ENCODE measurements at regions not wholly inside any gene's neighbourhood (a gene's known extent, or its start where the extent isn't known, plus 50 kb on each side); places are given as distances from the start of the nearest gene placed in this dataset.
"Not testable (repeated sequence)": the region's sequence is repeated elsewhere in the genome, so short reads cannot be mapped to it uniquely, and the experiment has no call there.

- DNase-seq (ENCODE audit: low read depth in 2 of 2), result no peak
These were observed 365.2 kb downstream of the PAX1 start for GRCh38 chr20:22070610-22071058.

GRCh38 chr20:22063753-22064152 is 358.3 kb downstream of the PAX1 start:
- DNase-seq (ENCODE audit: low read depth in 2 of 2), result no peak

GRCh38 chr20:22062874-22063273 is 357.4 kb downstream of the PAX1 start:
- no peak for DNase-seq (ENCODE audit: low read depth in 2 of 2)

GRCh38 chr20:22060610-22061009 is 355.1 kb downstream of the PAX1 start:
- DNase-seq (ENCODE audit: low read depth in 2 of 2), result no peak

- DNase-seq (ENCODE audit: low read depth in 2 of 2), result no peak
These were observed 353.3 kb downstream of the PAX1 start for GRCh38 chr20:22058746-22059145.

DNA sequence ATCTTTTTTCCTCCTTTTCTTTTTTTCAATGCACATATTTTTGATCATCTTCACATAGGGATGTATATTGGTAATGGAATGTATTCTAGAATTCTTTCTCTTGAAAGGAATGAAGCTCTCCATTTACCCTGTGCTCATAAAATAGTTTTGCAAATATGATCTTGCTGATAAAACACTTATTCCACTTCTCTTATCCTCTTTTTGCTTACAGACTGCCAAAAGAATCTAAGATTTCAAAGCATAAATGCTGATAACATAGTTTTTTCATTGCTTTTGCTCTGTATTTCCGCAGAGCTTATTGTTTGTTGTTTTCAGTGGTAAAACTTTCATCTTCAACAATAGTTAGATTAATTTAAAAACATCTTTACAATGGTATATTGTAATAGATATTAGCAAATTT is 350.5 kb downstream of the PAX1 start:
- DNase-seq (ENCODE audit: low read depth in 2 of 2), result no peak

- no peak for DNase-seq (ENCODE audit: low read depth in 2 of 2)
These were observed 346.7 kb downstream of the PAX1 start for GRCh38 chr20:22052025-22052650.

DNA sequence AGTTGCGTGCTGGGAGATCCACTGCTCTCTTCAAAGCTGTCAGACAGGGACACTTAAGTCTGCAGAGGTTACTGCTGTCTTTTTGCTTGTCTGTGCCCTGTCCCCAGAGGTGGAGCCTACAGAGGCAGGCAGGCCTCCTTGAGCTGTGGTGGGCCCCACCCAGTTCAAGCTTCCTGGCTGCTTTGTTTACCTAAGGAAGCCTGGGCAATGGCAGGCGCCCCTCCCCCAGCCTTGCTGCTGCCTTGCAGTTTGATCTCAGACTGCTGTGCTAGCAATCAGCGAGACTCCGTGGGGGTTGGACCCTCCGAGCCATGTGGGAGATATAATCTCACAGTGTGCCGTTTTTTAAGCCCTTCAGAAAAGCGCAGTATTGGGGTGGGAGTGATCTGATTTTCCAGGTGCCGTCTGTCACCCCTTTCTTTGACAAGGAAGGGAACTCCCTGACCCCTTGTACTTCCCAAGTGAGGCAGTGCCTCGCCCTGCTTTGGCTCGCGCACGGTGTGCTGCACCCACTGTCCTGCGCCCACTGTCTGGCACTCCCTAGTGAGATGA is 340.6 kb downstream of the PAX1 start:
- not testable (repeated sequence) for DNase-seq (ENCODE audit: low read depth in 2 of 2)

GRCh38 chr20:22027423-22027822 is 322.0 kb downstream of the PAX1 start:
- DNase-seq (ENCODE audit: low read depth in 2 of 2), result no peak

DNA sequence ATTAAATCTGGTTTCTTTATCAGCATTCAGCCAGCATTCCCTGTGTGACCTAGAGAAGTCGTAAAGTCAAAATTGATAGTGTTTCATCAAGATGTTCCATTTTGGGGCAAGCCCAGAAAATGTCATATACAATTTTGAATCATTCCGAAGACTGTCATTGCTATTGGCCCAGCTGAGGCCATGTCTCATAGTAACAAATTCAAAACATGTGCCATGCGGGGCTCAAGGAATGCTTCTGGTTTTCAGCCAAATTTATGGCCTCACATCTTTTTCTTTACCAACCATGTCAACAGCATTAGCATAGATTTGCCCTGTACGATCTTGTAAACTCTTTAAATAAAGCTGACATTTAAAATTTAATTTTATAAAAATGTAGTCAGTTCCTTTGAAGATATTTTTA is 314.7 kb downstream of the PAX1 start:
- DNase-seq (ENCODE audit: low read depth in 2 of 2), result no peak

DNA sequence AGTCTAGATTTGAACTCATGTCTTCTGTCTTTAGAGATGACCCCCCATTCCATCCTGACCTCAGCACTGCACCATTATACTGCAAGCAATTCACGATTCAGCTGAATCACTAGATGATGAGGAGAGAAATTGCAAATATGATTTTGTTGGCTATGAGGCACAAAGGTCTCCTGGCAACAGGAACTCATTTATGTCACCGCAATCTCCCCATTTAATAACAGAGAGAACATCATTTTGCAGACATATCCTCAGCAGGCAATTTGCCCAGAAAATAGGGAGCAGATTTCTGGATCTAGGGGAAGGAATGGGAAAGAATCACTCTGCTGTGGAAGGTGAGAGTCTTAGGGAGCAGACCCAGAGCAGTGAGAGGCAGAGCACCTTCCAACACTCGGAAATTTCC is 303.0 kb downstream of the PAX1 start:
- DNase-seq (ENCODE audit: low read depth in 2 of 2), result no peak

DNA sequence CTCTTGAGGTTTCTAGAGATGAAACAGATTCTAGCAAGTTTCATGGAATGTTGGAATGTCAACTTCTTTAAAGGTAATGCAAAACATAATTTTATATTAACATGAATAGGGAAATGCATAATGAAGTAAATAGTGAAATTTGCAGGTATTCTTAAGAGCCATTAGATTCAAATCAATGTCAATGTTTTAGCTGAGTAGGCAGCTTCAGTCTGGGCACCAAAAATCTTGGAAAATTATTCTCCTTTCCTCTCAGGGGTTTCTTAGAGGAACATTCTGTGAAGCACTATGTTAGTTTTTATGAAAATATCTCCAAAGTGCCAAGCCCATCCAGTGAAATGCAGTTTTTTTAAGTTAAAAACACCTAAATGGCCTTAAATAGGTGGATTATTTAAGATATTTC is 300.8 kb downstream of the PAX1 start:
- DNase-seq (ENCODE audit: low read depth in 2 of 2), result no peak

- no peak for DNase-seq (ENCODE audit: low read depth in 2 of 2)
These were observed 300.1 kb downstream of the PAX1 start for GRCh38 chr20:22005535-22005934.

DNA sequence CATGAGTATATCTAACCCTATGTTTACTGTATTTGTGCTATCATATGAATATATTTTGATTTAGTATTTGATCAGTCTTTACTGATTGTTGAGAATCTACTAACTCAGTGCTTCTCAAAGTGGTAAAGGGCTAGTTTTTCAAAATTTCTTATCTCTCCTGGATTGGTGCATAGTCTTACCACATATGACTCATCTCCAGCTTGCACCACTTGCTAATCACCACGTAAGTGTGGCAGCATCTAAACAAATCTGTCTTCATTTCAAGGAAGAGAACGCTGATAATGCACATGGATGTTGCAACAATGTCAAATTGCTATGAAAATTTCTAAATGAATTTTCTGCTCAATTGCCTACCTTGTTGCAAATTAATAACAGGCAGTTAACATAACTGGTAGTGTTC is 299.5 kb downstream of the PAX1 start:
- DNase-seq (ENCODE audit: low read depth in 2 of 2), result no peak

DNA sequence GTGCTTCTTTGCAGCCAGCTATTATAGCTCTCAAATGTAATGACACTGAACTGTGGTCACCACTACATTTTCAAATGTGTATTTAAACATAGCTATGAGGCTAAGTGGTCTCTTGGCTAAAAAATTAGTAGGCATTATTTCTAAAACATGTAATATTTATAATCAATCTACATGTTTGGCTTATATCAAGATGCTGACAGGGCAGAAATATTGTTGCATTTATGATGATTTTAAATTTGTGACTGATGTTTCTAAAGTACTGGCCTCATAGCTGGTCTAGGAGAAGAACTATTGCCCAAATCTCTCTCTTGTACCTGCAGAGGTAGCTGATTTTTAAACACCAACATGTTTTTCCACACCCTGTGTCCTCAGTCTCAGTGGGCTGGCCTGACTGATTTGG is 298.2 kb downstream of the PAX1 start:
- DNase-seq (ENCODE audit: low read depth in 2 of 2), result no peak

DNA sequence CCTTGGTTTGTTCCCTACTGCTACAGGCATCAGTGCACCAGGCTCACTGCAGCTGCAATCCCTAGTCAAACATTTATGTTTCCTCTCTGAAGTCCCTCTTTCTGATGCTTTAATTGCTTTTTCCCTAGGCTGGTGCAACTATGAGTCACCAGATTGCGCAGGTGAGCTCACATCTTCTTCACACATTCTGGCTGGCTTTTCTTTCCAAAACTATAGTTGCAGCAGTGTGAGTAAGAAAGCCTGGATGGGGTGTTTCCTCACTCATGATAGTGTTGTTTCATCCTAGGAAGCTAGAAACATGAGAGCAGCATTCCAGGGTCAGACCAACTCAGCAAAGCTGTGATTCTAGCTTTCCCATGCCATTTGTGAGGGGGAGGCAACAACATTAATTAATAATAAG is 296.4 kb downstream of the PAX1 start:
- DNase-seq (ENCODE audit: low read depth in 2 of 2), result no peak

GRCh38 chr20:21995461-21995860 is 290.0 kb downstream of the PAX1 start:
- no peak for DNase-seq (ENCODE audit: low read depth in 2 of 2)

DNA sequence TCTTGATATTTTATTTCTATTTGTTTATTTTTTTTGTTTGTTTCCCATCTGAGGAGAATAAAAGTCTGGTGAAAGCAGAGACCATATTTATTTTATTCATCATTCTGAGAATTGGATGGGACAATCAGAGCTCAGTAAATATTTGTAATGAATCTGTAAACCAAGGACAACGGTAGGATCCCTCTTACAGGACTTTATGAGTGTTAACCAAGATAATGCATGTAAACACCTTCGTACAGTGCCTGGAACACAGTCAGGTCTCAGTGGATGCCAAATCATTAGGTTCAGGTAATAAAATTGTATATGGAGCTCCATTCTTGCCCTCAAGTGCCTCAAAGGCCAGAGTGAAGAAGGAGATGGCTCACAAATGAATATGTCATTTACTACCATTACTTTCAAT is 288.7 kb downstream of the PAX1 start:
- DNase-seq (ENCODE audit: low read depth in 2 of 2), result no peak

DNA sequence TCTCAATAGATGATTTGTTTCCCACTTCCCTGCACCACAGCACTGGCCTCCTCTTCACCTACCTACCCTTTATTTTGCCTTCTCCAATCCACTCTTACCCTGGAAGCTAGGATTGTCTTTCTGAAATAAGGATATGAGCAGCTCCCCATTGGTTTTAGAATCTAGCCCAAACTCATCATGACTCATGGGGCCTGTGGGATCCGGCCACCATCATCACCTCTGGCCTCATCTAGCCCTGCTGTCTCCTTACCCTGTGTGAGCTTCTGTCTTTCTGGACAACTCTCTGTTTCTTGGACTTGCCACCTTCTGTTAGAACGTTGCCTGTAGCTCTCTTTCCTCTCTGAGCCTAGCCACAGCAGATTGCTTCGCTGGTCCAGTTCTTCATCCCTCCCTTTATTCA is 277.1 kb downstream of the PAX1 start:
- DNase-seq (ENCODE audit: low read depth in 2 of 2), result no peak

- DNase-seq (ENCODE audit: low read depth in 2 of 2), result no peak
These were observed 276.3 kb downstream of the PAX1 start for GRCh38 chr20:21981597-21982344.

DNA sequence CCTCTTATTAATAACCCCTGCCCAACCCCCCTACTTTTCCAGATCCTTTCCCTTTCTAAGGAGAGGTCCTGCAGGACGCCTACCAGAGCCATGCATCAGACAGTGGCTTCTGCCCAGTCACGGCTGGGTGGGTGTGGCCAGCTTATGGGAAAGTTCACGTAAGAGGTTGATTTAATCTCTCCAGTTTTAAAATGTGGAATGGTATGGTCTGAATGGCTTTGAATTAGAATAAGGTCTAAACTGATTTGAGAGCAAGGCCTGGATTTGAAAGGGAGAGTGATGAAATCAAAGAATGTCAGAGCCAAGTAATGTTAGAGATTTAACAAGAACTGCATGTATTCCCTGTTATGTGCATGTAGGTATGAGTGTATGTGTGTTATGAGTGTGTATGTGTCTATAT is 275.7 kb downstream of the PAX1 start:
- no peak for DNase-seq (ENCODE audit: low read depth in 2 of 2)

- DNase-seq (ENCODE audit: low read depth in 2 of 2), result no peak
These were observed 266.0 kb downstream of the PAX1 start for GRCh38 chr20:21971436-21971835.

- no peak for DNase-seq (ENCODE audit: low read depth in 2 of 2)
These were observed 263.0 kb downstream of the PAX1 start for GRCh38 chr20:21968486-21968885.

Measured in stimulated activated CD8-positive, alpha-beta memory T cell treated with anti-CD3 and anti-CD28 coated beads, Interleukin-15, amount 100 ng/mL, for 48 hours (primary cell).